HFF-Myc (cell line): ENCODE measurements at regions not wholly inside any gene's neighbourhood (a gene's known extent, or its start where the extent isn't known, plus 50 kb on each side); places are given as distances from the start of the nearest gene placed in this dataset.

Experiments used
- DNase-seq: peaks from one replicate; pipeline ENCODE4 v3.0.0-alpha.2; 2011; ENCODE audit warnings: low read depth; ENCODE audit errors: extremely low read depth
- H3K4me3 ChIP-seq: replicated peaks from 2 replicates; pipeline ENCODE4 v1.5.1; 2011; ENCODE audit warnings: low read depth, mild to moderate bottlenecking, control low read depth, low read length
- CTCF ChIP-seq: IDR thresholded peaks from 2 replicates; pipeline ENCODE4 v1.5.1; 2012; ENCODE audit warnings: mild to moderate bottlenecking, low read depth, low read length, control low read depth; ENCODE audit errors: missing control alignments

GRCh38 chr14:97550463-97550862 lies 753.3 kb downstream of the VRK1 start:
- DNase-seq, result no peak
- no peak for TF ChIP-seq CTCF
- H3K4me3 ChIP-seq, result no peak overlapping the region

- H3K4me3 ChIP-seq, result no peak overlapping the region
- TF ChIP-seq CTCF, result no peak
- DNase-seq, result no peak
Observed at GRCh38 chr14:97554597-97554996, 757.4 kb downstream of the VRK1 start.

- H3K4me3 ChIP-seq, result no peak overlapping the region
- no peak for DNase-seq
- TF ChIP-seq CTCF, result no peak
Observed at GRCh38 chr14:97564334-97564733, 767.2 kb downstream of the VRK1 start.

GRCh38 chr14:97571201-97571600 lies 774.0 kb downstream of the VRK1 start:
- no peak for TF ChIP-seq CTCF
- no peak overlapping the region for H3K4me3 ChIP-seq
- no peak for DNase-seq

GRCh38 chr14:97571866-97572555 lies 774.8 kb downstream of the VRK1 start:
- no peak overlapping the region for H3K4me3 ChIP-seq
- TF ChIP-seq CTCF, result no peak

GRCh38 chr14:97572583-97573458 lies 775.6 kb downstream of the VRK1 start:
- no peak for DNase-seq
- no peak overlapping the region for H3K4me3 ChIP-seq

More at GRCh38 chr14:97571866-97572555, 774.8 kb downstream of the VRK1 start:
- DNase-seq, result no peak

More at GRCh38 chr14:97572583-97573458, 775.6 kb downstream of the VRK1 start:
- TF ChIP-seq CTCF, result no peak
